H9 (cell line): ENCODE measurements at regions not wholly inside any gene's neighbourhood (a gene's known extent, or its start where the extent isn't known, plus 50 kb on each side); places are given as distances from the start of the nearest gene placed in this dataset.

ENCODE experiments used
- DNase-seq: peaks from one replicate; pipeline ENCODE4 v3.0.0-alpha.2; 2017
- H2AFZ ChIP-seq: one replicate; pipeline ENCODE4 v1.6.1; 2013; ENCODE audit warnings: mild to moderate bottlenecking, low read length, control low read depth, moderate library complexity
- H2AK5ac ChIP-seq: 2 replicates; pipeline ENCODE4 v1.6.1; 2013; ENCODE audit warnings: low read length, control low read depth, mixed read lengths; ENCODE audit not compliant: insufficient read length
- H2BK120ac ChIP-seq: one replicate; pipeline ENCODE4 v1.6.1; 2013; ENCODE audit warnings: low read depth, mild to moderate bottlenecking, low read length, control low read depth, inconsistent platforms; ENCODE audit not compliant: poor library complexity, severe bottlenecking
- H2BK12ac ChIP-seq: 2 replicates; pipeline ENCODE4 v1.6.1; 2013; ENCODE audit warnings: low read length, control low read depth, mixed read lengths, low read depth; ENCODE audit not compliant: insufficient read length
- H2BK15ac ChIP-seq: 2 replicates; pipeline ENCODE4 v1.6.1; 2013; ENCODE audit warnings: low read depth, low read length, control low read depth
- H2BK20ac ChIP-seq: one replicate; pipeline ENCODE4 v1.6.1; 2013; ENCODE audit warnings: low read depth, mild to moderate bottlenecking, low read length, control low read depth, inconsistent platforms; ENCODE audit not compliant: poor library complexity, severe bottlenecking
- H2BK5ac ChIP-seq: 2 replicates; pipeline ENCODE4 v1.6.1; 2013; ENCODE audit warnings: low read length, control low read depth, mixed read lengths; ENCODE audit not compliant: insufficient read length
- H3K14ac ChIP-seq: 2 replicates; pipeline ENCODE4 v1.6.1; 2013; ENCODE audit warnings: low read length, control low read depth; ENCODE audit not compliant: insufficient read depth
- H3K18ac ChIP-seq: 2 replicates; pipeline ENCODE4 v1.6.1; 2013; ENCODE audit warnings: low read depth, mild to moderate bottlenecking, mixed read lengths, low read length, control low read depth; ENCODE audit not compliant: insufficient read length
- H3K23ac ChIP-seq: 2 replicates; pipeline ENCODE4 v1.6.1; 2013; ENCODE audit warnings: low read length, control low read depth, mixed read lengths, low read depth; ENCODE audit not compliant: insufficient read length
- H3K23me2 ChIP-seq: 2 replicates; pipeline ENCODE4 v1.6.1; 2013; ENCODE audit warnings: low read depth, mild to moderate bottlenecking, mixed read lengths, low read length, control low read depth; ENCODE audit not compliant: insufficient read length, poor library complexity, severe bottlenecking
- H3K27ac ChIP-seq: 2 replicates; pipeline ENCODE4 v1.5.1; 2013; ENCODE audit warnings: low read length, control low read depth, mixed read lengths, low read depth; ENCODE audit not compliant: insufficient read length
- H3K27me3 ChIP-seq: 2 replicates; pipeline ENCODE4 v1.6.1; 2013; ENCODE audit warnings: low read length, control low read depth, inconsistent platforms; ENCODE audit not compliant: insufficient read depth
- H3K4ac ChIP-seq: 2 replicates; pipeline ENCODE4 v1.6.1; 2013; ENCODE audit warnings: low read depth, mild to moderate bottlenecking, control low read depth, inconsistent platforms, low read length, moderate library complexity
- H3K4me1 ChIP-seq: 2 replicates; pipeline ENCODE4 v1.6.1; 2013; ENCODE audit warnings: low read length, control low read depth, inconsistent platforms; ENCODE audit not compliant: insufficient read depth
- H3K4me2 ChIP-seq: 2 replicates; pipeline ENCODE4 v1.6.1; 2013; ENCODE audit warnings: low read length, control low read depth, mixed read lengths; ENCODE audit not compliant: insufficient read length, insufficient read depth
- H3K56ac ChIP-seq: 2 replicates; pipeline ENCODE4 v1.6.1; 2013; ENCODE audit warnings: low read depth, mild to moderate bottlenecking, mixed read lengths, low read length, control low read depth; ENCODE audit not compliant: insufficient read length
- H3K79me1 ChIP-seq: 2 replicates; pipeline ENCODE4 v1.6.1; 2013; ENCODE audit warnings: low read depth, mild to moderate bottlenecking, moderate library complexity, low read length, control low read depth, inconsistent platforms; ENCODE audit not compliant: insufficient read depth, poor library complexity, severe bottlenecking
- H3K79me2 ChIP-seq: 2 replicates; pipeline ENCODE4 v1.6.1; 2013; ENCODE audit warnings: low read length, control low read depth, inconsistent platforms; ENCODE audit not compliant: insufficient read depth
- H3K9ac ChIP-seq: 2 replicates; pipeline ENCODE4 v1.6.1; 2013; ENCODE audit warnings: low read length, control low read depth, mixed read lengths; ENCODE audit not compliant: insufficient read length; ENCODE audit errors: extremely low read depth
- H3K9me3 ChIP-seq: one replicate; pipeline ENCODE4 v1.6.1; 2013; ENCODE audit warnings: low read depth, low read length, inconsistent platforms; ENCODE audit not compliant: control insufficient read depth
- H3T11ph ChIP-seq: one replicate; pipeline ENCODE4 v1.6.1; 2013; ENCODE audit warnings: mild to moderate bottlenecking, low read length, control low read depth, inconsistent platforms
- H4K20me1 ChIP-seq: one replicate; pipeline ENCODE4 v1.6.1; 2013; ENCODE audit not compliant: control insufficient read depth, insufficient read length, insufficient read depth
- H4K5ac ChIP-seq: 2 replicates; pipeline ENCODE4 v1.6.1; 2013; ENCODE audit warnings: low read depth, mild to moderate bottlenecking, mixed read lengths, low read length, control low read depth; ENCODE audit not compliant: insufficient read length
- H4K8ac ChIP-seq: replicated peaks from 2 replicates; pipeline ENCODE4 v1.6.1; 2013; ENCODE audit warnings: low read length, control low read depth, mixed read lengths, low read depth; ENCODE audit not compliant: insufficient read length
- H4K91ac ChIP-seq: 2 replicates; pipeline ENCODE4 v1.6.1; 2013; ENCODE audit warnings: low read depth, mild to moderate bottlenecking, moderate library complexity, mixed read lengths, low read length, control low read depth; ENCODE audit not compliant: insufficient read length
- H3K27ac Mint-ChIP-seq, 3 experiments: 2 replicates in 2 of 3; 3 replicates in 1 of 3; pipeline ENCODE4 v1.8.0; 2020 to 2021; ENCODE audit warnings: mixed read lengths in 3 of 3, mild to moderate bottlenecking in 1 of 3, moderate library complexity in 1 of 3
- H3K27me3 Mint-ChIP-seq: 2 replicates; pipeline ENCODE4 v1.8.0; 2021; ENCODE audit warnings: low read depth, mild to moderate bottlenecking, moderate library complexity, mixed read lengths
- H3K36me3 Mint-ChIP-seq, 3 experiments: 2 replicates in 2 of 3; 3 replicates in 1 of 3; pipeline ENCODE4 v1.8.0; 2020 to 2021; ENCODE audit warnings: low read depth in 3 of 3, mixed read lengths in 3 of 3; ENCODE audit not compliant: insufficient read depth in 1 of 3
- H3K4me1 Mint-ChIP-seq, 2 experiments: 2 replicates each; pipeline ENCODE4 v1.8.0; 2020; ENCODE audit warnings: mixed read lengths in 2 of 2
- H3K4me3 Mint-ChIP-seq, 2 experiments: 2 replicates in 1 of 2; 3 replicates in 1 of 2; pipeline ENCODE4 v1.8.0; 2020 to 2021; ENCODE audit warnings: mild to moderate bottlenecking in 2 of 2, mixed read lengths in 2 of 2, moderate library complexity in 1 of 2
- H3K9me3 Mint-ChIP-seq, 2 experiments: 2 replicates in 1 of 2; 3 replicates in 1 of 2; pipeline ENCODE4 v1.8.0; 2020; ENCODE audit warnings: mild to moderate bottlenecking in 2 of 2, mixed read lengths in 2 of 2, moderate library complexity in 1 of 2
- CTCF ChIP-seq: fragments of 200-600 bp; sonication (generic); conservative IDR thresholded peaks from 3 replicates; pipeline ENCODE4 v1.8.0; 2021; ENCODE audit warnings: antibody characterized with exemption, mild to moderate bottlenecking
- WGBS: extraction: QIAGEN DNeasy Blood & Tissue Kit; methylation state at CpG from one replicate; pipeline ENCODE4 v1.1.7; 2013; ENCODE audit warnings: missing lambda C conversion rate, low lambda C conversion rate, mixed read lengths; ENCODE audit not compliant: insufficient read length; ENCODE audit errors: extremely low coverage; 5-methylcytosine and 5-hydroxymethylcytosine counted together

DNA sequence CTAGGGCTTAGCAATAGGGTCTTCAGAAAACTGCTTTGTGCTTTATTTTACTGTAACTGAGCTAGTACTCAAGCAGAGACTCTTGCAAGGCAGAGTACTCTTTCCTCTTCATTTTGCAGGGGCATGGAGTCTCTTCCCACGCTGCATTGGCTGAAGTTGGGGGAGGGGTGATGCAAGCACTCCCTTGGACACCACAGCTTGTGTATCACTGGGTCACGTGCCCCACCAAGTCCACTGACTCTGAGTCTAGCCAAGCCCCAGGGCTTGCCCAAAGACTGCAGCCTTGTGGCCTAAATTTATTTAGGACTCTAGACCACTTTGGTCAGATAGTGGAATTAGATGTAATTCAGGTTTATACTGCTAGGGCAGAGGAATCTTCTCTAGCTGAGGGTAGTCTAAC lies 1075.0 kb upstream of the ADGRB3 start:
- Histone ChIP-seq H2BK5ac (no peak overlapping the region), H3K56ac (no peak overlapping the region), H2BK20ac (no peak overlapping the region), H3K79me2 (no peaks in the 10 kb centered on the region), H3K79me1 (no peaks in the 10 kb centered on the region), H3K9ac (no peak overlapping the region), H2BK15ac (no peak overlapping the region), H4K20me1 (no peaks in the 10 kb centered on the region), H3K18ac (no peak overlapping the region), H3K14ac (no peak overlapping the region), H4K91ac (no peak overlapping the region), H3K4ac (no peak overlapping the region), H3K23me2 (no peaks in the 10 kb centered on the region), H3K9me3 (no peaks in the 10 kb centered on the region), H3T11ph (no peak overlapping the region), H3K27ac (no peak overlapping the region), H4K5ac (no peak overlapping the region), H2BK120ac (no peak overlapping the region), H3K4me2 (no peak overlapping the region), H2BK12ac (no peak overlapping the region), H3K27me3 (no peaks in the 10 kb centered on the region), H4K8ac (no peak overlapping the region), H2AK5ac (no peak overlapping the region), H2AFZ (no peak overlapping the region), H3K23ac (no peak overlapping the region), H3K4me1 (no peaks in the 10 kb centered on the region)
- no peak for DNase-seq
- Mint-ChIP-seq H3K9me3 (peaks cover 5 to 14% of the 10 kb centered on the region in 2 experiments; a peak in 3 of 5 replicates), H3K27me3 (no peaks in the 10 kb centered on the region), H3K4me3 (no peak overlapping the region), H3K27ac (no peak overlapping the region), H3K36me3 (peaks cover 0 to 9% (median 2%) of the 10 kb centered on the region in 3 experiments; a peak in 5 of 7 replicates), H3K4me1 (no peaks in the 10 kb centered on the region; a peak in 1 of 4 replicates)
- no CpG with 5 or more reads among the region's 2 CpGs for WGBS
- no peak for TF ChIP-seq CTCF
